B cell (primary cell): ENCODE measurements at regions not wholly inside any gene's neighbourhood (a gene's known extent, or its start where the extent isn't known, plus 50 kb on each side); places are given as distances from the start of the nearest gene placed in this dataset.

Experiments
- CTCF ChIP-seq: fragments of 200-600 bp; IDR thresholded peaks from one replicate; pipeline ENCODE4 v1.8.0; 2022; ENCODE audit warnings: antibody characterized with exemption, mild to moderate bottlenecking
- EZH2 ChIP-seq: IDR thresholded peaks from 2 replicates; pipeline ENCODE4 v1.6.1; 2012; ENCODE audit warnings: borderline replicate concordance, low read depth, mild to moderate bottlenecking, moderate library complexity, low read length; ENCODE audit not compliant: insufficient read depth, poor library complexity, severe bottlenecking

- TF ChIP-seq CTCF (no peak), EZH2 (no peak)
Measured at GRCh38 chr12:78305808-78306207, 475.1 kb downstream of the NAV3 start.
